GM19452 (cell line): ENCODE measurements at regions not wholly inside any gene's neighbourhood (a gene's known extent, or its start where the extent isn't known, plus 50 kb on each side); places are given as distances from the start of the nearest gene placed in this dataset.
"Not testable (repeated sequence)": the region's sequence is repeated elsewhere in the genome, so short reads cannot be mapped to it uniquely, and the experiment has no call there.

ENCODE experiments used
- ATAC-seq: cut with Tn5 transposase; IDR thresholded peaks from one replicate; pipeline ENCODE4 v1.9.1; 2021; ENCODE audit not compliant: unreplicated experiment

DNA sequence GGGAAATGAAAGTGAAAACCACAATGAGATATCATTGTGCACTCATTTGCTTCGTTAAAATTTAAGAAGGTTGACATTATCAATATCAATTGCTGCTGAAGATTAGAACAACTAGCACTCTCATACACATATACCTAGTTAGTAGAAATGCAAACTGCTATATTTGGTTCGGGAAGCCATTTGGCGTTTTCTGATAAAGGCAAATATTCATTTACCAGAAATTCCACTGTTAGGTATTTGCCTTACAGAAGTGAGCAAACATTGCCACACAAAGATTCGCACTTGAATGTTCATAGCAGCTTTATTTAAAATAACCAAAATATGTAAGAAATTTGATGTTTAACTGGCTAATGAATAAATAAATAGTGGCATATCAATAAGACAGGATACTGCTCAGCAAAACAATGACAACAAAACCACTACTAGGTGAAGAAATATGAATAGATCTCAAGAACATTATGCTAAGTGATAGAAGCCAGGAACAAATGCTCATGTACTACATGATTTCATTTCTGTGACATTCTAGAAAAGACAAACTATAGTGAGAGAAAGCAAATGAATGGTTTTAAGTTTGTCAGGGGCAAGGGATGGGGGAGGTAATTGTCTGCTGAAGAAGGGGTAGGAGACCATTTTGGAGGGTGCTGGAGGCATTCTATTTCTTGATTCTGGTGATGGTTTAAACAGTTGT, 387.8 kb downstream of the PTH2R start:
- no peak for ATAC-seq

DNA sequence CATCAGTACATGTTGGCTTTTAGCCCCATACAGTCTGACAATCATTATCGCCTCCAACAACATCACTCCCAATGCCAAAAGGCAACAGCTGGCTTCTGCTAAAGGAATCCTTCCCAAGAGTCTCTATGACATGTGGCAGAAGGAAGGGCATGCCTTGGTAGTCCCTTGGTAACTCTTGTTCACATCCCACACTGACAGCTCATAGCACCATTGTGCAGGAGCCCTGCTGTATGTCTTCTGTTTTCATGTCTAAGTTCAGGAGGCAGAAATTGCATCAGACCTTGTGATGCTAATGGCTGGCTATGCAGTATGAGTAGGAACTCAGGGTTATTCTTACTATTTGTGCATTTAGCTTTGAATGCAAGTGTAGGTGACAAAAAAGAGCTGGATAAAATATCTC, 392.1 kb downstream of the PTH2R start:
- ATAC-seq, result no peak

DNA sequence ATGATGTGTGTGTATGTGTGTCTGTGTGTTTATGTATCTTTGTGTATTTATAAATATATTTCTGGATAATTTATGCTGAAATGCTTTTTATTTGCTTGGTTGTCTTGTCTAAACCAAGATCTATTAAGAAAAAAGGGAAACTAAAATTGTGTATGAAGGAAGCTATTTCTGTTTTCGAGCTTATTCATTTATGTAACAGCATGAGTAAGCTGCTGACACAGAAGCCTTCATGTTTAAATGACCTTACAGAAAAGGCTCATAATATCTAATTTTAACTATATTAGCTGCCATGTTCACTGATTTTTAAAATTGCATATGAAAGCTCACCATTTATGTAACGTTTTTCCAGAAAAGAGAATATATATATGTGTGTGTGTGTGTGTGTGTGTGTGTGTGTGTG, 392.8 kb downstream of the PTH2R start:
- ATAC-seq, result no peak

DNA sequence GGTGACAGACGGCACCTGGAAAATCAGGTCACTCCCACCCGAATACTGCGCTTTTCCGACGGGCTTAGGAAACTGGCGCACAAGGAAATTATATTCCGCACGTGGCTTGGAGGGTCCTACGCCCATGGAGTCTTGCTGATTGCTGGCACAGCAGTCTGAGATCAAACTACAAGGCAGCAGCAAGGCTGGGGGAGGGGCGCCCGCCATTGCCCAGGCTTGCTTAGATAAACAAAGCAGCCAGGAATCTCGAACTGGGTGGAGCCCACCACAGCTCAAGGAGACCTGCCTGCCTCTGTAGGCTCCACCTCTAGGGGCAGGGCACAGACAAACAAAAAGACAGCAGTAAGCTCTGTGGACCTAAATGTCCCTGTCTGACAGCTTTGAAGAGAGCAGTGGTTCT, 394.3 kb downstream of the PTH2R start:
- not testable (repeated sequence) for ATAC-seq

DNA sequence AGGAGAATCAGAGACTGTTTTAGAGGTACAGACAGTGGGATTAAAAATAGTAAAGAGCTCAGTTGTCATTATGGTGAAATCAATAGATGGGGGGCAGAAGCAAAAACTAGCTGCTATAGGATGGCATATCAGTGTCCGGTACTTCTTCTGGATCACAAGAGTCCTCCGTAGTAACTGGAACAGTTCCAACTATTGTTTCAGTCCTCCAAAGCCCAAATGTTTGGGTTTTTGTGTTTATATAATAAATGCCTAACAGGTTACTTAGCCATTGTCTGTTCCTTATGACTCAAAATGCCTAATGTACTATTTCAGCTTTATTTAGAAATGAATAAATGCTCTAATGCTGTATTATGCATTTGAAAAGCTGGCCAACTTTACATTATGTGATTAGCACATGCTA, 401.2 kb downstream of the PTH2R start:
- ATAC-seq, result no peak

DNA sequence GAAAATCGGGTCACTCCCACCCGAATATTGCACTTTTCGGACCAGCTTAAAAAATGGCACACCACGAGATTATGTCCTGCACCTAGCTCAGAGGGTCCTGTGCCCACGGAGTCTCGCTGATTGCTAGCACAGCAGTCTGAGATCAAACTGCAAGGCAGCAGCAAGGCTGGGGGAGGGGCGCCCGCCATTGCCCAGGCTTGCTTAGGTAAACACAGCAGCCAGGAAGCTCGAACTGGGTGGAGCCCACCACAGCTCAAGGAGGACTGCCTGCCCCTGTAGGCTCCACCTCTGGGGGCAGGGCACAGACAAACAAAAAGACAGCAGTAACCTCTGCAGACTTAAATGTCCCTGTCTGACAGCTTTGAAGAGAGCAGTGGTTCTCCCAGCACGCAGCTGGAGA, 405.3 kb downstream of the PTH2R start:
- ATAC-seq, result not testable (repeated sequence)

DNA sequence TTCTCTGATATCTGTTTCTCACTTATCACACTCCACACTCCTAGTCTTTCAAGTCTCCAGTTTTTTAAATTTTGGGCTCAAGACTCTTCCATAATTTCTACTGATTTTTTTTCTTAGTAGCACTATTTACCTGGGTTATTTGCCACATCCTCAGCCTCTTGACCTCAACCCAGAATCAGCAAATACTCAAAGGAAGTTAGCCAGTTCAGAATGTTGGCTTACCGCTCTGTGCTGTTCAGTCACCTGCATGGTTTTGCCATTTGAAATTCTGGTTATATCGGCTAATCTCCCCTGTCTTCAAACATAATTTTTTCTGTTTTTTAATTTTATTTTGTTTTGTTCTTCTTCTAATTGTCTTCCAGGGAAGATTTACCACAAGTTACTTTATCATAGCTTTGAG, 412.6 kb downstream of the PTH2R start:
- ATAC-seq, result no peak

DNA sequence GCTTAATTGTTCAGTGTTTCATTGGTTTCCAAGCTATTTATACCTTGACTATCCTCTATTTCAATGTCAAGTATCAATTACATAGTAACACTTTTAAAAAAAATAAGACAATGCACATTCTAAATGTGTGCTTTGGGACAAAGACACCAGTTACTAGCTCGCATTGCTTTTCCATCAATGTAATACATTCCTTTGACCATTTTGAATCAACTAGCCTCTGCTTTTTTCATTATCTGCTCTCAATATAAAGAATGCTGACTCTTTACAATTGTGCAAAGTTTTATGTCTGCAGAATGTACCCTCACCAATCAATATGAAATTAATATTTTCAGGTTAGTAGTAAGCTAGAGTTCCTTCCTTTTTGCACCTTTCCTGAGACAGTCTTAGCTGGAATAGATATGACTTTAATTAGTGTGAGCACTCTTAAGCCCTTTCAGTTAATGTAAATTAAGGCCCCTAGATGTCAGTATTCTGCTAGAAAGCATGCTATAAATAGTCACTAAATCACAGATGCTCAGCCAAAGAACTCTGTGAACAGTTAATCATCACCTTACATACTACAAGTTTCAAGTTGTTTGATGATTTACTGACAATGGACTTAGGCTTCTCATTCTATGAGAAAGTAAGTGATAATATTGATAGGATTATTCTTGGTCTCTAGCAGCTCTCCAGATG, 413.6 kb downstream of the PTH2R start:
- peak; percentile 88 for ATAC-seq

DNA sequence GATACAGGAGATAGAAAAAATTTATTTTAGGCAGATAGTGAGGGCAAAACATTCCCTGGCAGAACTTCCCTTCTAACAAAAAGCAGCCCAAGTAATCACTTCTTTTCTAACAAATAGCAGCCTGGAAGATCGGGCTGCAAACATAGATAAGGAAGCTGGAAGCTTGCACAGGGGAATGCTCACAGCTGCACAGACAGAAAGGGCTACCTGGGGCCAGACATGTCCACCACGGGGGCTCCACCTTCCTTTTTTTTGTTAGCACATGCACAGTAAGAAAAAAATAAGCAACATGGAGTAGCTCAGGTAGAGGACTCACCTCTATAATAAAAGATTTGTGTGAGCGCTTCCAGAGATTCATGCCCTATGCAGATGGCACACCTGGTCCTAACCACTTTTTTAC, 420.5 kb downstream of the PTH2R start:
- ATAC-seq, result no peak

DNA sequence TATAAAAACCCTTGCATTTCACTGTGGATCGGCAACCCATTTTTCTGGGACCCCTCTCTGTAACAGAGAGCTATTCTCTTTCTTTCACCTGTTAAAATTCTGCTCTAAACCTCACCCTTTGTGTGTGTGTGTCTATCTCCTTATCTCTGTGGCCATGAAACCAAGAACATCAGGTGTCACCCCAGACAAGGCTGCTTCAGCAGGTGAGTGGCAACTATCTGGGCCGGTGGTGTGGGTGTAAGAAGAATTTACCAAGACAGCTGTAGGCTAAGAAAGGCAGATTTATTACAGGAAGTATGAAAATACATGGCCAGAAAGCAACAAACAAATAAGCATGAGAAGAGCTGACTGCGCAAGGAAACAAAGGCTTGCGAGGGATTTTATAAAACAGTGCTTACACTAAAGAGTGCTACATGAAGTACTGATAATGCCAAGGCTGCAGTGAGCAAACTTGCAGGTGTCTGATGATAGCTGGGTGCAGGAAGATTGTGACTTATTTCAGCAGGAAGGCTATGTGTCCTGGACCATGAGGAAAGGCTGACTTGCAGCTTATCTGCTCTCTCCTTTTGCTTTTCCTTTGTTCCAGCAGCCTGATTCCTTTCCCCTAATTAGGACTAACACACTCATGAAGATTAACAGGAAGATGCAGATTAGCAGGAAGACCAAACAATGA, 421.1 kb downstream of the PTH2R start:
- ATAC-seq, result no peak

DNA sequence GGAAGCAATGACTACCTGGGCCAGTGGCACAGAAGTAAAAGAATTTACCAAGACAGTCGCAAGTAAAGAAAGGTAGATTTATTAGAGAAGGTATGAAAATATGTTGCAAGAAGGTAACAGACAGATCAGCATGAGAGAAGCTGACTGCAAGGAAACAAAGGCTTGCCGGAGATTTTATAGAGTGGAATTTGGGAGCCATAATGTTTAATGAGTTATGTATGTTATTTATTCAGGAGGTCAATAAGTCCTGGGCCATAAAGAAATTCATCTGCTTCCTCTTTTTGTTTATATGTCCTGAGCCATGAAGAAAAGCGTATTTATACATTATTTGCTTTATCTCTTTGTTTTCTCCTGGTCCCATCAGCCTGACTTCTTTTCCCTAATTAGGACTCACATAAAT, 423.6 kb downstream of the PTH2R start:
- no peak for ATAC-seq

DNA sequence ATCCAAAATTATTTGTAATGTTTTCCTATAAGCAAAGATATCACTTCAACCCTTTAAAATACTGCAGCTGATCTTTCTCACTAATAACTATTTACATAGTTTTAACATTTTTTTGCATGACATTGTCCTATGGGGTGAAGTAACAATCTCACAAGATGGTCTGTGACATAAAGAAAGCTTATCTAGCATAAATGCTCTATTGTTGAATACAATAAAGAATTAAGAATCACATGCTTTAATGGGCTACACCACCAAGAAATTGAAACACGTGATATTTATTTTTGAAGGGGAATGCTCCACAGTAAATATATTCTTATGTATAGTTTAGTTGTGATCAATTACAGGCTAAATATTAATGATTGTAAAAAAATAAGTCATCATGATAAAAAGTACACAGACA, 441.1 kb downstream of the PTH2R start:
- no peak for ATAC-seq

DNA sequence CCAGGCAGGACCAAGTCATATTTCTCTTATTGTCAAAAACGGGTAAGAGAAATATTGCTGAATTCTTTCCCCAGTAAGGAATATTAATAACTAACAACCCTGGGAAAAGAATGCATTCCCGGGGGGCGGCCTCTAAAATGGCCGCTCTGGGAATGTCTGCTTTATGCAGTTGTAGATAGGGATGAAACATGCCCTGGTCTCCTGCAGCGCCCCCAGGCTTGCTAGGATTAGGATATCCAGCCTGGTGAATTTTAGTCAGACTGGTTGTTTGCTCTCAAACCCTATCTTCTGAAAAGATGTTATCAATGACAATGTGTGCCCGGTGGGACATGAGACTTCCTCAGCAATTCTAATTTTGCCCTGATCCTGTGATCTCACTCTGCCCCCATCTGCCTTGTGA, 448.1 kb downstream of the PTH2R start:
- ATAC-seq, result no peak

DNA sequence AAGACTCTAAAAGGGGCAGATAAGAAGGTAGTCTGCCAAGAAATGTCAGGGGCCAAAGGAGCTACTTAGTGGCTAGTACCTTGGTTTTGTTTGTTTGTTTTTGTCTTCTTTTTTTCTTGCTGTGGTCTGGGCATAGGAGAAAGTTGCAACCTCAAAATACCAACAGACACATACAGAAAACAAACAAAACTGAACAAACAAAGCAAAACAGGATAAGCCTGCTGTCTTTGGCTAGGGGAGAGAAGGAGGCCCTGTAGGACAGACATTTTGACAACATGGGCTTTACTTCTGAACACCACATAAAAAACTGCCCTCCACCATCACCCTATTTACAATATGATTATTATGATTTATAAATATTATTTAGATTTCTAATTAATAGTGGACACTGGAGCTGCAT, 460.8 kb downstream of the PTH2R start:
- ATAC-seq, result no peak

DNA sequence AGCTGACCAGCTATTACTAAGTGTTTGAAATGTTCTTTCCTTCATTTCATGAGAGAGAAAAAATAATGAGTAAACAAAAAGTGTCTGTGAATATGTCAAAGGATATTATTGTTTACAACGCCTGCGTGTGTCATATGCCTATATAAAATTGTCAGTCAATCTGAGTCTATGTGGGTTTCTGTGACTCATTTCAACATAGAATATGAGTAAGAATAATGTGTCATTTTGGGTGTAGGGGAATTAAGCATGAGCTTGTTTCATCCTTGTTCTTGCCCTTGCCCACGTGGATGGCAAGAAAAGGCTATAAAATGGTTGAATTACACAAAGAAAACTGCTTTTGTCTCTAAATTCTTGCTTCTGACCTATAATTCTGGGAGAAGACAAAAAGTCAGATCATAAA, 466.0 kb downstream of the PTH2R start:
- ATAC-seq, result no peak

DNA sequence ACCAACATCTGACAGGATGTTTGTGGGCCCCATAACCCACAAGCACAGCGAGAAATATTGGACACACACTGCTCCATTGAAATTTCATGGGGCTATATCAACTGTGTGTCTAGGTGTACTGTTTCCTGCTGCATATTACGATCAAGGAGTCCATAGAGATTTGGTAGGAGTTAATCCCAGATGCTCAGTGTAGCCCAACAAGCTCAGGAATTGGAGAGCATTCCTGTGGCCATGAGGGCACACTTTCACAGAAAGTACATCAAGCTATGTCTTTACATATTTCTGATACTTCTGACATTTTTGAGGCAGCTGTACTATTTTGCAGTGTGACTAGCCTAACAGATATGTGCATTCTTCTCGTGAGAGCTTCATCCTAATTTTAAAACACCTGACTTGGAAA, 473.1 kb downstream of the PTH2R start:
- no peak for ATAC-seq

DNA sequence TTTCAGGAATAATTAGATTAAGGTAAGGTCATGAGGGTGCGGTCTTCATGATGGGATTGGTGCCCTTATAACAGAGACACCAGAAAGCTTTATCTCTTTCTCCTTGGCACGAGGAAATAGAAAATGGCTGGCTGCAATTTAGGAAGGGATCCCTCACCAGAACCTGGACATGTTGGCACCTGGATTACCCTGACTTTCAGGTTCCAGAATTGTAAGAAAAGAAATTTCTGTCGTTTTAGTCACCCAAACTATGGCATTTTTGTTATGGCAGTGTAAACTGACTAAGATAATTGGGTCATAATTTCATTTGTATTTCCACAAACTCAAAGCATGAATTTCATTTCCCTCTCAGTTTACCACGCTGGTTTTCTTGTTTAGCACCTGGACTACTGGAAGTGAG, 473.6 kb downstream of the PTH2R start:
- ATAC-seq, result no peak

DNA sequence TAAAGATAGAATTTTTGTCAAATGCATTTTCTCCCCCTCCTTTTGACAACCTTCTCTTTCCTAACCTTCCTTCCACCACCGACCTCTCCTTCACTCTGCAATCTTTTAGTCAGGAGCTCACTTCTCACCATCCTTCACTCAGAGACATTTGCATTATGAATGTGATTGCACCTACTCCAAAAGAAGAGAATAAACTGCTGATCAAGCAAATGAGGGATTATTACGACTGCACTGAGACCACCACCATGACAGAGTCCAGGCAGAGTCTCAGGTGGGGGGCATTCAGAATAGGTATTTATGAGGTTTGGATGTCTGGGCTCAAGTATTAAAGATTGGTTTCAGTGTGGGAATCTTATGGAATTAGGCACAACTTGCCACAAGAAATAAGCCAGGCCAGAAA, 483.9 kb downstream of the PTH2R start:
- ATAC-seq, result no peak

DNA sequence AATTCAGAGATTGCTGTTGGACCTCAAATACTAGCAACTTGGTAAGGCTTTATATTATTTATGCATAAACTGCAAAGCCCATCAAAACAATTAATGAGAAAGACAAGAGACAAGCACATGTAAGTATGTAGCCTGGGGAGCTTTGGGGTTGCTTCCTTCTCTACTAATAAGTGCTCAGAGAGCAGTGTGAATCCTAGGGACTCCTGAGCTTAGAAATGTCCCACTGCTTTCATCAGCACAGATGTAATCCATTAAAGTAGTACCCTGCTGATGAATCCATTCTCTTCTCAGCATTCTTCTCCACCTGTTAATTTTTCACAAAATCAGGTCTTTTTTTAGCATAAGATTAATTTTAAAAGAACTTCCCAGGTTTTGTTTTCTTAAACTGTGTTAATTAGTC, 485.6 kb downstream of the PTH2R start:
- ATAC-seq, result no peak

DNA sequence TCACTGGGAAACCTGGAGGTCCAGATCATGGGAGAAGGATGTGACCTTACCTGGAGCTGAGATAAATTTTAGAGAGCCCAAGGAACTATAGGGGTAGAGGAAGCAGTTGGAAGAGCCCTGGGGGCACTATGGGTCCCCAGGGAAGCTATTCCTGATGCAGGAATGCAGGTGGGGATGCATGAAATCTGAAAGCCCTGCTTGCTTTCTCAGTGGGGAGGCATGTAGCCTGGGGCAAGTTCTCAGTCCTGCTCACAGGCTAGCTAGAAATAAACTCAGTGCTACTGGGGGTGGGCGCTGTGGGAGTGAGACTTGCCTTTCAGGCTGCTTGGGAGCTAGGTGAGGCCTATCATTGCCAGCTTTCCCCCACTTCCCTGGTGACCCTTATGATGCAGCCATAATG, 499.7 kb downstream of the PTH2R start:
- ATAC-seq, result no peak

DNA sequence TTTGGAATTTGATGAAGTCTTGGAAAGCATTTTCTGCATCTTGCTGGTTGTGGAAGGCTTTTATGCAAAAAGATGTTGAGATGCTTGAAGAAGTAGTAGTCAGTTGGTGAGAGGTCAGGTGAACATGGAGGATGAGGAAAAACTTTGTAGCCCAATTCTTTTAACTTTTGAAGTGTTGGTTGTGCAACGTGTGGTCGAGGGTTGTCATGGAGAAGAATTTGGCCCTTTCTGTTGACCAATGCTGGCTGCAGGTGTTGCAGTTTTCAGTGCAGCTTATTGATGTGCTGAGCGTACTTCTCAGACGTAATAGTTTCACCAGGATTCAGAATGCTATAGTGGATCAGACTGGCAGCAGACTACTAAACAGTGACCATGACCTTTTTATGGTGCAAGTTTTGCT, 508.4 kb upstream of the MAP2 start:
- no peak for ATAC-seq

DNA sequence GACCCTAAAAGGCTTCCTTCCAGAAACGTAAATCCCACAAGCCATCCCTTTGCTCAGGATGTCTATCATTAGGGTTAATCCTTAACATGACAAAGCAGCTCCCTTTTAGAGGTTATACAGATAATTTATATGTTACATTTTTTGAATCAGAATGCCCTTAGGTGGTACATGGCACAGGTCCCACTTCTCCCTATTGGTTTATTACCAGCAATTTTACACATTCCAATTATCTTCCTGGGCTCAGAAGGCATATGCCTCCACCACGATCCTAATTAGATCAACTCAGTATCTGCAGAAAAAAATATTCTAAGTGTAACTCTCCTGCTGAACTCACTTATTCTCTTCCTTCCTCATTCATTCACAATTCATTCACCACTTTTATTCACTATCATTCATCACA, 507.0 kb upstream of the MAP2 start:
- ATAC-seq, result no peak
